HUES64 (cell line): ENCODE measurements at regions not wholly inside any gene's neighbourhood (a gene's known extent, or its start where the extent isn't known, plus 50 kb on each side); places are given as distances from the start of the nearest gene placed in this dataset.

Experiments used
- H3K27ac ChIP-seq: 2 replicates; pipeline ENCODE4 v1.7.0; 2013; ENCODE audit warnings: low read depth, low read length, inconsistent platforms
- H3K27me3 ChIP-seq: 2 replicates; pipeline ENCODE4 v1.6.1; 2013; ENCODE audit warnings: mild to moderate bottlenecking, low read length; ENCODE audit not compliant: insufficient read depth
- H3K36me3 ChIP-seq: 2 replicates; pipeline ENCODE4 v1.6.1; 2013; ENCODE audit warnings: mild to moderate bottlenecking, low read length; ENCODE audit not compliant: insufficient read depth
- H3K4me1 ChIP-seq: 2 replicates; pipeline ENCODE4 v1.6.1; 2013; ENCODE audit warnings: mild to moderate bottlenecking, low read length, moderate library complexity; ENCODE audit not compliant: insufficient read depth
- H3K4me3 ChIP-seq: 2 replicates; pipeline ENCODE4 v1.5.1; 2013; ENCODE audit warnings: mild to moderate bottlenecking, low read length, moderate library complexity
- H3K9ac ChIP-seq: 2 replicates; pipeline ENCODE4 v1.6.1; 2013; ENCODE audit warnings: mild to moderate bottlenecking, low read depth, low read length
- H3K9me3 ChIP-seq: 2 replicates; pipeline ENCODE4 v1.6.1; 2013; ENCODE audit warnings: low read depth, low read length; ENCODE audit not compliant: insufficient read depth
- WGBS: fragments of 150-250, 120-280 bp; methylation state at CpG from one replicate; pipeline ENCODE4 v1.1.7; 2013; ENCODE audit warnings: missing lambda C conversion rate; 5-methylcytosine and 5-hydroxymethylcytosine counted together

- no peak overlapping the region for H3K4me3 ChIP-seq
- H3K36me3 ChIP-seq: no peaks in the 10 kb centered on the region
- 96% methylated on average over 2 of the region's 2 CpGs for WGBS
- no peak overlapping the region for H3K9ac ChIP-seq
- H3K4me1 ChIP-seq: no peaks in the 10 kb centered on the region
- H3K27ac ChIP-seq: no peak overlapping the region
- H3K9me3 ChIP-seq: no peaks in the 10 kb centered on the region
- no peaks in the 10 kb centered on the region for H3K27me3 ChIP-seq
These were observed 180.6 kb upstream of the KHDRBS2 start for GRCh38 chr6:62466607-62467006.

GRCh38 chr6:62465206-62465605, 179.2 kb upstream of the KHDRBS2 start:
- H3K27ac ChIP-seq: no peak overlapping the region

GRCh38 chr6:62452586-62452985, 166.6 kb upstream of the KHDRBS2 start:
- H3K9ac ChIP-seq: no peak overlapping the region
- H3K4me1 ChIP-seq: peaks cover 4% of the 10 kb centered on the region; the same call in 1 of the 2 replicates
- H3K27ac ChIP-seq: no peak overlapping the region
- no peaks in the 10 kb centered on the region for H3K27me3 ChIP-seq
- H3K36me3 ChIP-seq: no peaks in the 10 kb centered on the region
- H3K4me3 ChIP-seq: no peak overlapping the region
- H3K9me3 ChIP-seq: no peaks in the 10 kb centered on the region
- WGBS: 73% methylated on average over 2 of the region's 2 CpGs

More at GRCh38 chr6:62465206-62465605, 179.2 kb upstream of the KHDRBS2 start:
- no peaks in the 10 kb centered on the region for H3K4me1 ChIP-seq
- H3K9me3 ChIP-seq: no peaks in the 10 kb centered on the region
- no peaks in the 10 kb centered on the region for H3K27me3 ChIP-seq
- WGBS: 89% methylated on average over 2 of the region's 2 CpGs
- H3K9ac ChIP-seq: no peak overlapping the region
- H3K4me3 ChIP-seq: no peak overlapping the region
- no peaks in the 10 kb centered on the region for H3K36me3 ChIP-seq

GRCh38 chr6:62446647-62447316, 160.8 kb upstream of the KHDRBS2 start:
- Histone ChIP-seq H3K9me3 (no peaks in the 10 kb centered on the region), H3K27ac (no peak overlapping the region), H3K36me3 (no peaks in the 10 kb centered on the region), H3K4me1 (peaks cover 4% of the 10 kb centered on the region; the same call in 1 of the 2 replicates), H3K27me3 (no peaks in the 10 kb centered on the region), H3K4me3 (no peak overlapping the region), H3K9ac (no peak overlapping the region)
- WGBS: 86% methylated on average over 2 of the region's 2 CpGs

- 96% methylated on average over 9 of the region's 9 CpGs for WGBS
- H3K27ac ChIP-seq: no peak overlapping the region
- no peak overlapping the region for H3K4me3 ChIP-seq
- H3K36me3 ChIP-seq: no peaks in the 10 kb centered on the region
- no peaks in the 10 kb centered on the region for H3K9me3 ChIP-seq
- peaks cover 4% of the 10 kb centered on the region; the same call in 1 of the 2 replicates for H3K4me1 ChIP-seq
- no peak overlapping the region for H3K9ac ChIP-seq
- H3K27me3 ChIP-seq: no peaks in the 10 kb centered on the region
These were observed 159.5 kb upstream of the KHDRBS2 start for GRCh38 chr6:62445521-62445920.

- 89% methylated on average over 1 of the region's 1 CpG for WGBS
- Histone ChIP-seq H3K9me3 (peaks cover 7% of the 10 kb centered on the region; the same call in 1 of the 2 replicates), H3K4me1 (no peaks in the 10 kb centered on the region), H3K27me3 (no peaks in the 10 kb centered on the region), H3K36me3 (no peaks in the 10 kb centered on the region), H3K9ac (no peak overlapping the region), H3K4me3 (no peak overlapping the region), H3K27ac (no peak overlapping the region)
These were observed 155.2 kb upstream of the KHDRBS2 start for GRCh38 chr6:62441182-62441581.

- Histone ChIP-seq H3K27ac (no peak overlapping the region), H3K4me1 (no peaks in the 10 kb centered on the region), H3K27me3 (no peaks in the 10 kb centered on the region), H3K36me3 (no peaks in the 10 kb centered on the region), H3K4me3 (no peak overlapping the region), H3K9ac (no peak overlapping the region), H3K9me3 (no peaks in the 10 kb centered on the region)
- 99% methylated on average over 5 of the region's 5 CpGs for WGBS
These were observed 143.8 kb upstream of the KHDRBS2 start for GRCh38 chr6:62429781-62430180.

- H3K9me3 ChIP-seq: no peaks in the 10 kb centered on the region
These were observed 114.7 kb upstream of the KHDRBS2 start for GRCh38 chr6:62400521-62401259.

GRCh38 chr6:62393608-62394007, 107.6 kb upstream of the KHDRBS2 start:
- WGBS: 48% methylated on average over 3 of the region's 3 CpGs
- Histone ChIP-seq H3K27ac (no peak overlapping the region), H3K9me3 (no peaks in the 10 kb centered on the region)

More at GRCh38 chr6:62400521-62401259, 114.7 kb upstream of the KHDRBS2 start:
- Histone ChIP-seq H3K4me1 (no peaks in the 10 kb centered on the region), H3K4me3 (no peak overlapping the region), H3K27ac (no peak overlapping the region), H3K36me3 (no peaks in the 10 kb centered on the region), H3K9ac (no peak overlapping the region), H3K27me3 (no peaks in the 10 kb centered on the region)
- WGBS: 96% methylated on average over 6 of the region's 6 CpGs

GRCh38 chr6:62392291-62392690, 106.3 kb upstream of the KHDRBS2 start:
- no peak overlapping the region for H3K4me3 ChIP-seq
- 76% methylated on average over 3 of the region's 3 CpGs for WGBS
- peaks cover 13% of the 10 kb centered on the region; the same call in 1 of the 2 replicates for H3K4me1 ChIP-seq
- H3K9me3 ChIP-seq: no peaks in the 10 kb centered on the region
- H3K9ac ChIP-seq: no peak overlapping the region
- H3K36me3 ChIP-seq: no peaks in the 10 kb centered on the region
- H3K27me3 ChIP-seq: no peaks in the 10 kb centered on the region
- H3K27ac ChIP-seq: no peak overlapping the region

More at GRCh38 chr6:62393608-62394007, 107.6 kb upstream of the KHDRBS2 start:
- no peak overlapping the region for H3K4me3 ChIP-seq
- H3K36me3 ChIP-seq: no peaks in the 10 kb centered on the region
- H3K4me1 ChIP-seq: peaks cover 13% of the 10 kb centered on the region; the same call in 1 of the 2 replicates
- H3K27me3 ChIP-seq: no peaks in the 10 kb centered on the region
- H3K9ac ChIP-seq: no peak overlapping the region

GRCh38 chr6:62391358-62391757, 105.3 kb upstream of the KHDRBS2 start:
- Histone ChIP-seq H3K27me3 (no peaks in the 10 kb centered on the region), H3K9ac (no peak overlapping the region), H3K36me3 (no peaks in the 10 kb centered on the region), H3K4me3 (no peak overlapping the region), H3K4me1 (peaks cover 13% of the 10 kb centered on the region; the same call in 1 of the 2 replicates), H3K9me3 (no peaks in the 10 kb centered on the region), H3K27ac (no peak overlapping the region)
- 93% methylated on average over 1 of the region's 2 CpGs for WGBS
